ENCODE measurements at regions not wholly inside any gene's neighbourhood (a gene's known extent, or its start where the extent isn't known, plus 50 kb on each side); places are given as distances from the start of the nearest gene placed in this dataset.
"Not testable (repeated sequence)": the region's sequence is repeated elsewhere in the genome, so short reads cannot be mapped to it uniquely, and the experiment has no call there.

DNA sequence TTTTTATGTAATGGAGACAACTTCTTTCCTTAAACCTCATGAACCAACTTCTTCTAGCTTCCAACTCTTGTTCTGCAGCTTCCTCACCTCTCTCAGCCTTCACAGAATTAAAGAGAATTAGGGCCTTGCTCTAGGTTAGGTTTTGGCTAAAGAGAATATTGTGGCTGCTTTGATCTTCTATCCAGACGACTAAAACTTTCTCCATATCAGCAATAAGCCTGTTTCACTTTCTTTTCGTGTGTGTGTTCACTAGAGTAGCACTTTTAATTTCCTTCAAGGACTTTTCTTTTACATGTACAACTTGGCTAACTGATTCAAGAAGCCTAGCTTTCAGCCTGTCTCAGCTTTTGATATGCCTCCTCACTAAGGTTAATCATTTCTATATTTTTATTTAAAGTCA, 596.1 kb upstream of the NRSN1 start:
- no peak for DNase-seq

DNA sequence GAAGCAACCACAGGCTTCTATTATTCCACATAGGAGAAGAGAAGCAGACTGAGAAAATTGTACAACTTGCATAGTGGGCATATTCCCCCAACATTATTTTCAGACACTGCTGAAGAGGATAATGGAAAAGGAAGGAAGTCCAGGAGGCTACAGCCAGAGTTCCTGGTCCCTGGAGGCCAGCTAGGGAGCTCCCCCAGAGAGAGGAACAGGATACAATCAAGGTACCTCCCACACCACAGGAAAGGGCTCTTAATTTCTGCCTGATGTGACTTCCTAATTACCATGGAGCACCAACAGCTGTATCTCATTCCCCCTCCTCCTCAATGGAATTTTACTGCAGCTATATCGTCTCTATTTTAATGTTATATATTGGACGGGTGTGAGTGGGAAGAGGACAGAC, 594.3 kb upstream of the NRSN1 start:
- DNase-seq = no peak

DNA sequence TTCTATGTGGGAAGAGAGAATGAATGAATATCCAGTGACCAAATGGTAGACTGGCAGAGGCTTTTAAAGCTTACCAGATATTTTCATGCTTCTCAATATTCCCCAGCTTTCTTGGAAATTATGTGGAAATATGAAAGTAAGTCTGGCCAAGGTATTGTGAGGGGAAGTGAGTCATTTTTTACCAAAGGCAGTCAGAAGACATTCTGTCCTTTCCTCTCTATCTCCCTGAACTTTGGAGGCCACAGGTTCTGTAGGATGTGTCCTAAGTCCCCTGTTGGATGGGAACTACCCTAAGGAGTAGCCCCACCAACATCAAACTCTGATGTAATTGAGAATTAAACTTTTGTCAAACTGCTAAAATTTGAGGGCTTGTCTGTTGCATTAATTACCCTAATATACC, 593.8 kb upstream of the NRSN1 start:
- no peak for DNase-seq

DNA sequence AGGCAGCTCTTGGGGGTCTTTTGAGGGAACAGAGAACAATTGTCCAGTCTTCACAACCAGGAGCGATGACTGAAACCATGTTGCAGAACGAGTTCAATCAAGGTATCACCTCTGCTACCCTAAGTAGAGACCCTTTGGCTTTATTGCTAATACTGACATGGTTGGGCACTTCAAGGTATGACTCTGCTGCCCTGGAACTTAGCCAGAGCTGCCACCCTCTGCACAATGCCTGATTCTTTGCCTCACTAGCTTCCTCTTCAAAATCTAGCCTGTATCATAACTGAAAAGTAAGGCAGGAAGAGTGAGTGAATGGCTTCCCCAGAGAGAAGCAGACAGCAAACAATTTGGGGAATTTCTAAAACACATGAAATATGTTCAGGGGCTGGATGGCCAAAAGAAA, 592.7 kb upstream of the NRSN1 start:
- DNase-seq = no peak

DNA sequence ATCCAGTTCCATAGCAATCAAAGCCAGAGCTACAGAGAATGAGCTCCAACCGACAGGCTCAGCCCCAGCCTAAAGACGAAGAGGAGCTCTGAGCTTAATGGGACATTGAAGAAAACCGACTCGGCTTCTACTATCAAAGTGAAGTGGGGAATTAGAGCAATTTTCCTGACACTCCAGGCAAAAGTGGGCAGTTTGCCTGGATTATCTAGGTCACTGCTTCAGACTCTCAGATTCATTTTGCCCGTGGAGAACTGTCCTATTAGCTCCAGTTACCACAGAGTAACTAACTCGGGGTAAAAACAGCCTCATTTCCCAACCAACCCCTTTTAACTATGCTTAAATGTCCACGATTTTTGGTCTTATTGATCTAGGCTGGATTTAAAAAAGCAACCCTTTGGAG, 592.1 kb upstream of the NRSN1 start:
- no peak for DNase-seq

DNA sequence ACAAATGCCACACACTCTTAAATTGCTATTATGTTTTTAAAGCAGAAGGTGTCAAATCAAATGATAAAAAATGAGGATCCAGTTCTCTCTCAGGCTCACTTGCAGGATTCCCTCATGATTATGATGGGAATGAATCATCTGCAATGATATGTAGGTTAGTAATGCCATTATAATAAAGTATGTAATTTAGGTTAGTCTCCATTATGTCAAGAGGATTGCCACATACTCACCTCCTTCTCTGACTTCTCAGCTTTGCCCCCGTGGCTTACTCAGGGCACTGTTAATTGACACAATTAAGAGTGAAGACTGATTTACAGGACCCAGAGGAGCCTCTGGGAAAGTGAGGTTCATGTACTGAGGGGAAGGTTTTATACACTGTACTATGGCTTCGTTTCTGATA, 591.7 kb upstream of the NRSN1 start:
- DNase-seq = no peak

DNA sequence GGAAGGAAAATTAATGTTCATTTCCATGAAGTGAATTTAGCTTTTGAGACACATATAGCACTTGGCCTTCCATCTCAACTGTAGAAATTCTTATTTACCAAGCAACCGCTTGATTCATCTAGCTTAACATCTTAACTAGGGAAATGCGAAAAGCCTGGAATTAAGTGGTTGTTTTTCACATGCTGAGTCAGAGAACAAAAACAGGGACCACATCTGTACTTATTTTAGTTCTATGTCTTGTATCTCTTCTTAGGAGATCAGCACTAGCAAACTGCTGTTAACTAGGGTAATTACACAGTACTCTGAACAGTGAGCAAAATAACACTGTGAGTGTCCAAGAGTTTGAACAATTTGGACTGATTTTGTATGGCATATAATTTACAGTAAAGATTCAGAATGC, 590.9 kb upstream of the NRSN1 start:
- no peak for DNase-seq

DNA sequence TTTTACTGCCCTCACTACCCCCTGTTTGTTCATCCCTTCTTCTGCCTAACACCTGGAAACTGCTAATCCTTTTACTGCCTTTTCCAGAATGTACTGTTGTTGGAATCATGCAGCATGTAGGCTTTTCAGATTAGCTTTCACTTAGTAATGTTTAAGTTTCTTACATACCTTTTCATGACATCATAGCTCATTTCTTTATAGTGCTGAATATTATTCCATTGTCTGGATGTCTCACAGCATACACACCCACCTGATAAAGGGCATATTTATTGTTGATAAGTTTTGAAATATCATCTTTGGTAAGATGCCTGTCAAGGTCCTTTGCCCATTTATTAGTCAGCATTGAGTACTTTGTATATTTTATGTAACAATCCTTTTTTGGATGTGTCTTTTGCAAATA, 588.2 kb upstream of the NRSN1 start:
- DNase-seq = no peak

DNA sequence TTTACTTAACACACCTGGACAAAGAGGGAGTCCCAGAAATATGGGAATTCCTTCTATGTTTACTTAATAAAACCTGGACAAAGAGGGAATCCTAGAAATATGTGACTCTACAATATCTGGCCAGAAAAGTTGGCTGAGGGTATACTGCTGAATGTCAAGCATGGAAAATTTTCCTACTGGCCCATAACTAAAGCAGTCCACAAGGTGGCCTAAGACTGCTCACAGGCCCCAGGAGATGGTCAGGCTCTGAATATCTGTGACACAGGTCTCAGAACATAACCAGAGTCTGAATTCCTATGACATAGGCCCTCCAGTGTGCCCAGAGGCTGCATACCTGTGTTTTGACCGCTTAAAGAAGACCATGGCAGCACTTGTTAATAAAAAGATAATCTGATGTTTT, 578.2 kb upstream of the NRSN1 start:
- DNase-seq = no peak

DNA sequence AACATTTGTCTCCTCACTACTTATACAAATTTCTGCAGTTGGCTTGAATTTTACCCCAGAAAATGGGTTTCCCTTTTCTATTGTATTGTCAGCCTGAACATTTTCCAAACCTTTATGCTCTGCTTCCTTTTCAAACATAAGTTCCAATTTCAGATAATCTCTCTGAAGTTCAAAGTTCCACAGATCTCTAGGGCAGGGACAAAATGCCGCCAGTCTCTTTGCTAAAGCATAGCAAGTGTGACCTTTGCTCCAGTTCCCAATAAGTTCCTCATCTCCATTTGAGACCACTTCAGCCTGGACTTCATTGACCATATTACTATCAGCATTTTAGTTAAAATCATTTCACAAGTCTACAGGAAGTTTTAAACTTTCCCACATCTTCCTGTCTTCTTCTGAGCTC, 571.1 kb upstream of the NRSN1 start:
- DNase-seq = not testable (repeated sequence)

DNA sequence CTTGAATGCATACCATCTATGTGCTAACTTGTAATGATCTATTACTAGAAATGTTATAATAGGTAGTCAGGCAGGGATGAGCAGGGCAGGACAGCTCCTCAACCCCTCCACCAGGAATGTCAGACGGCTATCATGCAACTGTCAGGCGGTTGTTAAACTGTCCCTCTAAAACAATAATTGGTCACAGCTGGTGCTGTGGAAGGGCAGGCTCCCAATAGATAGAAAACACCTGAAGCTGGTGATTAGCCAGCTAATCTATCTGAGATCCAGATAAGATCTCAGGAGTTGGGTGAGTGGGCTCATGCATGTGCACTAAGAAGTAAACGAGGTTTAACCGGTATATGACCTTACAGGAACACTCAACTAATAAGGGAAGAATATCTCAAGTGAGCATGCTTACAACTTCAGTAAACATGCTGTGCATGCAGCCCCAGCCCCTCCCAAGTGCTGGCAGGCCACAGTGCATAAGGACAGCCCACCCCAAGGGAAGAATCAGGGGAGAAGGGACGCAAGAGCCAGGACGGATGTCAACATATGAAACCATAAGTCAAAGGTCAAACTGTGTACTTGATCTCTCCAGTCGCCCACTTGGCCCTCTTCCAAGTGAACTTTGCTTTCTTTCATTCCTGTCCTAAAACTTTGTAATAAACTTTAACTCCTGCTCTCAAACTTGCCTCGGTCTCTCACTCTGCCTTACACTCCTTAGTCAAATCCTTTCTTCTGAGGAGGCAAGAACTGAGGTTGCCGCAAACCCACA, 566.2 kb upstream of the NRSN1 start:
- DNase-seq = no peak

DNA sequence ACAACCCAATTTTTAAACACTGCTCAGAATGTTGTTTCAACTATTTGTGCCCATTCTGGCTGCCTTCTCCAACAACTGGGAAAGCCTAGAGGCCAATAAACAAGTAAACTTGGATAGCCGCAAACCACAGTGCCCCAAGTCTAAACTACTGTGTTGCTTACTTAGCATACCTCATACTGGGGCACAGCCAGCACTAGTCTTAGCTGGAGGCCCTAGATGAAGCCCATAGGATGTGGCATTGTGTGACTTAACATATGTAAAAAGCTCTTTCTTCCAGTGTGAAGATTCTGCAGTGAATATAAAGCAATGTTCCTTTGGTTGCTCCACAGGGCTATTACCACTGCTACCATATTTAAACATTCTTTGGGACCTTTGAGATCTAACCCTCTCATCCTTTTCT, 564.3 kb upstream of the NRSN1 start:
- DNase-seq = no peak

DNA sequence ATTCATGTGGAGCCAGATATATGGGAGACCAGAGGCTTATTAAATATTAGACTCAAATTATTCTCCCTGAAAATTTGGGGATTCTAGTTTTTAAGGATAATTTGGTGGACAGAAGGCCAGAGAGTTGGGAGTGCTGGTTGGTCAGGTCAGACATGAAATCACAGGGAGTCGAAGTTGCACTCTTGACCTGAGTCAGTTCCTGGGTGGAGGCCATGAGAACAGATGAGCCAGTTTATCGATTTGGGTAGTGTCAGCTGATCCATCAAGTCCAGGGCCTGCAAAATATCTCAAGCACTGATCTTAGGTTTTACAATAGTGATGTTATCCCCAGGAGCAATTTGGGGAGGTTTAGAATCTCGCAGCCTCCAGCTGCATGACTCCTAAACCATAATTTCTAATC, 563.5 kb upstream of the NRSN1 start:
- no peak for DNase-seq

DNA sequence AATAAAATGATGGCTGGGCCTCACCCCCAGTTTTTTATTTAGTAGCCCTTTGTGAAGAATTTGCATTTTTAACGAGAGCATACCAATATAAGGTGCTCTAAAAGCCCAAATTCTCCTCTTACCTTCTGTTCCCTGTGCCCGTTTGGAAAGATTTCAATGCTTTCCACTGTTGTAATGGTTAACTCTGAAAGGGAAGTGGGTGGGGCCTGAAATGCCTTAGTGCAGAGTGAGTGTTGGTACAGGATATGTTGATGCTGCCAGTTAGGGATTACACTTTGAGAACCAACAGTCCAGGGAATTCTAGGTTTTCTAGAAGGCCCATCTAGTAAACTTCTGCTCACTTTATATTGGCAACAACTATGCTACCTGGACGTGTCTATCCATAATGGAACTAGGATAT, 562.7 kb upstream of the NRSN1 start:
- no peak for DNase-seq

DNA sequence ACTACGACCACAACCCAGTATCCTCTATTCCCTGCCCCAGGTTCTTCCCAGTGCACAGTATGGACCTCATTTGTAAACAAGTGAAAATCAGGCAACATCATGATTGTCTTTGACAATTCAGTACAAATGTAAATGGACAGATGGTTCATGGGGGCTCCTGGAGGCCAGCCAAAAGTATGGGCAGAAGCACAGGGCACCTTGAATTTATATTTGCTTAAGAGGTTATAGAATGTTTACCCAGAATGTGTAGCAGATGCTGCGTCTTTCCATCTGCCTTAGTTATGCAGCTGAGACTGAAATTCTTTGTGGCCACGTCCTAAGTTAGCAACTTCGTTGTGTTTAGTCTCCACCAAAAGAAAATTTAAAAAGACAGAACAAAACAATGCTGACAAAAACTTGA, 559.6 kb upstream of the NRSN1 start:
- no peak for DNase-seq

DNA sequence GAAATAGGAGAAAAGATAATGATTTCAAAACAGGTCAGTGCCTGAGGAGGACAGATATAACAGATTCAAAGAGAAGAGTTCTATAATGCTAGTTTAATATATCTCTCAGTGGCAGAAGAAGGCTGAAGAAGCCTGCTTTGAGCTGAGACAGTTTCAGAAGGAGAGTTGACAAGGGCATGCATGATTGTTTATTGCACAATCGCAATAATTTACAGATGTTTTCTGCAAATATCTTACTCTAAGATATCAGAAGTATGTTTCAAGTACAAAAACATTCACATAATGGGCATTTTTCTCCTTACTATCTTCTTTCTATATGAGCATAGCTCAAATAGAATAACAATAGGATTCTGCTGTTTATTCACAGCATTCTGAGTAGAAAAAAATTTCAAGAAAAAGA, 557.7 kb upstream of the NRSN1 start:
- DNase-seq = no peak

DNA sequence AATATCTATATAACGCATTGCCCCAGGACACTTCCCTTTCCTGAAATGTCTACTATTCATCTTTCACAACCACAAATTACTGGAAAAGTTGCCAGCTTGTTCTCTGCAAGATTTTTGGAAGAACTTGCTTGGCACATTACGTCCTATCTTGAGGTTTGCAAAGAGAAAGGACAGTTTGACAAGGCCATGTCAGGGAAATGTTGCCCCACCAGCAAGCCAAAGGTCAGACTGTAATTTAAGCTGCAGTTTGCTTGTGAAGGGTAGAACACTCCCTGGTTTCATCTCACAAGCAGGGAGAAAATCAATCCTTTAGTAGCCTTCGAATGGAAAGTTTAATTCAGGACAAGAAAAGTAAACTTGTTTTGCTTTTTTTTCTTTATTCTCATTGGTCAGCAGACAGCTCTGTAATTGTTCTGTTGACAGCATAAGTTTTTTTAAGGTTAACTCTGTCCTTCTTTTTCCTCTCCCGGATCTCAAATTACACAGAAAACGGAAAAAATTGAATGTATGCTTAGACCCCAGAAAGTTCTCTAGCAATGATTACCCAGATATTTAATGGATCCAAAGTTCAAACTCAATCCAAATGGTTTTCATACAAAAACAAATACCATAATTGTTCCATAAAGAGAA, 541.8 kb upstream of the NRSN1 start:
- DNase-seq = no peak

DNA sequence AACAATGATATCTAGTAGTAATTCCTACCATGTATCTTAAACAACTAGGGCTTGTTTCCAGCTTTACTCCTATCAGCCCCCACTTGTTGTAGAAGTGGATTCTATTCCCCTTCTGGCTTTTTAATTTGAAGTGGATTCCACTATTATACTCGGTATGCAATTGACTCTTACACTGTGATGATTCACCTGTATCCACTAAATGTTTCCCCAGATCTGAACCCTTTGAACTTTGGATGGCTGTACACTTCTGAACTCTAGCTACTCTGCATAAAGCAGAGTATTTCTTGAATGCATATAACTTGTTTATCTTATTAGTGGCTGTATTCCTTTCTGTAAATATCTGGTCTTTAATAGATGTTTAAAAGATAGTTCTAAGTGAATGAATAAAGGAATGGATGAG, 538.4 kb upstream of the NRSN1 start:
- no peak for DNase-seq

DNA sequence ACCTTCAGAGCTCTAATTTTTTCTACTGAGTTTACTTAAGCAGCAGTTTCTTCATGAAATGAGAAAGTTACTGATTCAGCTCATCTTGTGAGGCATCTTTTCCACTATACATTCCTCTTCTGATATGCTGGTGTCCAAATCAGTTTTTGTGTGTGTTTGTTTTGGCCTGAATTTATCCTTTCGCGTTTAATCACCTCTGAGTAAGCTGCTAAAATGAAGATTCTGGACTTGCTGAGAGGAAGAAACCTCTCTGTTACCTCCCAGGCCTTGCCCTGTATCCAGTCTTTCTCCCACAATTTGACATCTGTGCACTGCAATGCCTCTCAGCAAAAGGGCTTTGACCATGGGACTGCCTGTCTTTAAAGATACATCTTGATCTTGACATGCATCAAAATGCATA, 536.2 kb upstream of the NRSN1 start:
- DNase-seq = no peak

DNA sequence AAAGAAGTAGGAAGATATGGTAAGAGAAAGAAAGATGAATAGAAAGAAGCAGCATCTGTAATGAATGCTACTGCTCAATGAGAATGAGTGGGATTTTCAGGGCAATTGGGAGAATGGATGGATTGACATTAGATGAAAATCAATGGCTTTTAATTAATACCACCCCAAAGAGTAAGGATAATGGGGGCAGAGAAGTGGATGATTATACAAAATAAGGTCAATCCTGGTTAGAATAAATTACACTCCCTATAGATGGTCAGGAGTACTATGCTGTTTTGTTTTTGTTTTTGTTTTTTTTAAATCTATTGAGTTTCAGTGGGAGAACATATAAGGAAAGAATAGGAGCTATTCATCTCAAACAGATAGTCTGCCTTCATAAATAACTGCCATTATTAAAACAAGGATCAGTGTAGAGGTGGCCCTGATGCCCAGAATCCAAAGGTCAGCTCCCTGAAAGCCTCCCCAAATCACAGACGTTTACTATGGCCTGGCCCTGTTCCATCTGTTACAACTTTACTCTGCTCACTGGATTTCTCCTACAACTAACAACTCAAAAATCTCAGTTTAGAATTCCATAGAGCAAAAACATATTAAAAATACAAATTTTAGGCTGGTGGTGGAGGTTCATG, 535.4 kb upstream of the NRSN1 start:
- no peak for DNase-seq

DNA sequence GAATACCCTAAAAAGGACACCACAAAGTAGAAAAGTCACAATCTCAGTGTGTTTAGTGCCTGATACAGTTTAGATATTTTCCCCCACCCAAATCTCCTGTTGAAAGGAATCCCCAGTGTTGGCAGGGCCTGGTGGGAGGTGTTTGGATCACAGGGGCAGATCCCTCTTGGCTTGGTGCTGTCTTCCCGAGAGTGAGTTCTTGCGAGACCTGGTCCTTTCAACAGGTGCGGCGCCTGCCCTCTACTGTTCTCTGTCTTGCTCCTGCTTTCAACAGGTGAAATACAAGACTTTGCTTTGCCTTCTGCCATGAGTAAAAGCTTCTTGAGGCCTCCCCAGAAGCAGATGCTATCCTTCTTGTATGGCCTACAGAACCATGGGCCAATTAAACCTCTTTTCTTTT, 534.3 kb upstream of the NRSN1 start:
- DNase-seq = no peak

DNA sequence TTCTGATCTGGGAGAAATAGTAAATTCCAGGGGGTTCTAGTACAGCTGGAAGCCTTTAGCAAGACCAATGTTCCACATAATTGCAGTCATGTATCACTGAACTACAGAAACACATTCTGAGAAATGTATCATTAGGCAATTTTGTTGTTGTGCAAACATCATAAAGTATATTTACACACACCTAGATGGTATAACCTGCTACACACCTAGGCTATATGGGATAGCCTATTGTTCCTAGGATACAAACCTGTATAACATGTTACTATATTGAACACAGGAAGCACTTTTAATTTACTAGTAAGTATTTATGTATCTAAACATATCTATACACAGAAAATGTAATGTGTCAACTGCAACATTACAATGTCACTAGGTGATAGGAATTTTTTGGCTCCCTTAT, 525.9 kb upstream of the NRSN1 start:
- DNase-seq = no peak

DNA sequence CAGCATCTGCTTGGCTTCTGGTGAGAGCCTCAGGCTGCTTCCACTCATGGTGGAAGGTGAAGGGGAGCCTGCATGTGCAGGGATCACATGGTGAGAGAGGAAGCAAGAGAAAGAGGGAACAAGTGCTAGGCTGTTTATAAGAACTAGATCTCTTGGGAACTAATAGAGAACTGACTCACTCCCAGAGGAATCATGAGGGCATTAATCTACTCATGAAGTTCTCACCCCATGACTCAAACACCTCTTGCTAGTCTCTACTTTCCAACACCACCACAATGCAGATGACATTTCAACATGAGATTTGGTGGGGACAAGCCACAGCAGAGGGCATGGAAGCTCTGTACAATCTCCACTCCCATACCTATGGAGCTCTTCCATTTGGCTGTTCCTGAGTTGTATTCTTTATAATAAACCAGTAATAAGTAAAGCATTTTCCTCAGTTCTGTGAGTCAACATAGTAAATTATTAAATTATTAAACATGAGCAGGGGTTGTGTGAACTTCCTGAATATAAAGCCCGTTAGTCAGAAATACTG, 524.1 kb upstream of the NRSN1 start:
- DNase-seq = no peak

DNA sequence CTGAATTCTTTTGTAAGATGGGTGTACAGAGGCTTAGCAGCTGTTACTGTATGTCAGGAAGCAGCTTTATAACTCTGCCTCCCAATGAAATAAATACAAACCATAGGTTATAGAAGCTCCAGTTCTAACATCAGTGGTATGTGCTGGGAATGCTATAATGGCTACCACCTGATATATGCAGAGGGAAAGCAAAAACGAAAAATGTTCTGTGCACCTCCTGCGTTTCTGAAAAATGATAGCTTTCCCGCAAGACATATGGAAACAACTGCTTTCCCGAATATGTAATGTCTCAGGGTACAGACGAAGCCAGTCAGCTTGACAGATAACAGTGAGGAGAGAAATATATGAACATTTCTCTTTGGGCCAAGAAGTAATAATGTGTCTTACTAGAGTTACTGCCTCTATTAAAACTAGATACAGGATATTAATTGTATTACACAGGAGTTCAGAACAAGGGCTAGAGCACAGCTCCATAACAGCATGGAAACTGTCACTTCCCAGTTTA, 517.0 kb upstream of the NRSN1 start:
- DNase-seq = no peak
